ENCODE measurements at regions not wholly inside any gene's neighbourhood (a gene's known extent, or its start where the extent isn't known, plus 50 kb on each side); places are given as distances from the start of the nearest gene placed in this dataset.
"Not testable (repeated sequence)": the region's sequence is repeated elsewhere in the genome, so short reads cannot be mapped to it uniquely, and the experiment has no call there.

GRCh38 chr4:1583051-1583785, 100.9 kb downstream of the FAM53A start:
- no peaks in the 10 kb centered on the region for H3K36me3 ChIP-seq (ENCODE audit: control insufficient read depth in 1 of 2, insufficient read depth in 2 of 2, low read length in 2 of 2)
- H4K12ac ChIP-seq (ENCODE audit: low read depth, low read length), result no peak overlapping the region
- no peak overlapping the region for H2AK5ac ChIP-seq (ENCODE audit: low read length)
- H3K27ac ChIP-seq (ENCODE audit: low read depth, low read length), result no peak overlapping the region
- H2AFZ ChIP-seq (ENCODE audit: insufficient read depth, low read length, poor library complexity), result no peak overlapping the region
- no peak overlapping the region for H3K14ac ChIP-seq (ENCODE audit: low read length)
- H3K9ac ChIP-seq (ENCODE audit: low read length), result no peak overlapping the region
- H3K4me1 ChIP-seq (ENCODE audit: control insufficient read depth in 1 of 2, insufficient read depth in 2 of 2, low read length in 2 of 2), result peaks cover 5 to 8% of the 10 kb centered on the region in 2 experiments
- no peak overlapping the region for H4K91ac ChIP-seq (ENCODE audit: low read depth, low read length)
- H3K23ac ChIP-seq (ENCODE audit: low read length), result no peak overlapping the region
- H3K4me3 ChIP-seq (ENCODE audit: low read depth, low read length), result no peak overlapping the region
- peaks cover 2% of the 10 kb centered on the region for H3K79me1 ChIP-seq (ENCODE audit: low read length)
- no peak overlapping the region for H2BK120ac ChIP-seq (ENCODE audit: insufficient read depth, low read length, poor library complexity)
- H3K4me2 ChIP-seq (ENCODE audit: low read length), result no peak overlapping the region
- no peak overlapping the region for H3K4ac ChIP-seq (ENCODE audit: low read depth, low read length)
- H2BK12ac ChIP-seq (ENCODE audit: low read length), result no peak overlapping the region
- H3K18ac ChIP-seq (ENCODE audit: low read length), result no peak overlapping the region
- no peaks in the 10 kb centered on the region for H3K79me2 ChIP-seq (ENCODE audit: control insufficient read depth, insufficient read depth, low read length, poor library complexity)
- no CpG with 5 or more reads among the region's 15 CpGs for WGBS (ENCODE audit: extremely low coverage, insufficient coverage, insufficient read length)
- no peak overlapping the region for H4K8ac ChIP-seq (ENCODE audit: low read depth, low read length)
- H2BK5ac ChIP-seq (ENCODE audit: low read depth, low read length, poor library complexity), result no peak overlapping the region
- no peak for DNase-seq
- H3K9me3 ChIP-seq (ENCODE audit: insufficient read depth, low read depth, low read length), result peaks cover 15% of the 10 kb centered on the region
- peaks cover 9% of the 10 kb centered on the region for H3K27me3 ChIP-seq (ENCODE audit: insufficient read depth, low read length)

- H3K18ac ChIP-seq (ENCODE audit: low read length), result no peak overlapping the region
- WGBS (ENCODE audit: extremely low coverage, insufficient coverage, insufficient read length), result no CpG with 5 or more reads among the region's 15 CpGs
These were observed 101.9 kb downstream of the FAM53A start for GRCh38 chr4:1582227-1582626.

DNA sequence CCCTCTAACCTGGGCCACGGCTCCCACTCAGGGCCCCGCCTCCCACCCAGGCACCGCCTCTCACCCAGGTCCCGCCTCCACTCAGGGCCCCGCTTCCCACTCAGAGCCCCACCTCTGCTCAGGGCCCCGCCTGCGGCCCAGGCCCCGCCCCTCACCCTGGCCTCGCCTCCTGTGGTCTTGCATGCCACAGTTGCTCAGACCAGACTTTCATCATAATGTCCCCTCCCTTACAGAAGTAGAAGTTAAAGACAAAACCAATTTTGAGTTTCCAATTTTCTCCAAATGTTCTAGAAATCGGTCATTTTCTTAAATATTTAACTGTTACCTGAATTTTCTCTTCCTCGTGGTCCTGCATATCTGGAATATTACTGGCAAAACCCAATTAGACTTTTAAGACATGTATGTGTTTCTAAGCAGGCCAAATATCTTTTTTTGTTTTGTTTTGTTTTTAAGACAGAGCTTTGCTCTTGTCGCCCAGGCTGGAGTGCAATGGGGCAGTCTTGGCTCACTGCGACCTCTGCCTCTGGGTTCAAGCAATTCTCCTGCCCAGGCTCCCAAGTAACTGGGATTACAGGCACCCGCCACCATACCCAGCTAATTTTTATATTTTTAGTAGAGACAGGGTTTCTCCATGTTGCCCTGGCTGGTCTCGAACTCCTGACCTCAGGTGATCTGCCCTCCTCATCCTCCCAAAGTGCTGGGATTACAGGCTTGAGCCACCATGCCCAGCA, 102.8 kb downstream of the FAM53A start:
- not testable (repeated sequence) for H3K36me3 ChIP-seq (ENCODE audit: control insufficient read depth in 1 of 2, insufficient read depth in 2 of 2, low read length in 2 of 2); H3K4ac ChIP-seq (ENCODE audit: low read depth, low read length); H3K4me2 ChIP-seq (ENCODE audit: low read length); H3K27ac ChIP-seq (ENCODE audit: low read depth, low read length); H3K79me1 ChIP-seq (ENCODE audit: low read length); H4K8ac ChIP-seq (ENCODE audit: low read depth, low read length); H3K18ac ChIP-seq (ENCODE audit: low read length); H2AFZ ChIP-seq (ENCODE audit: insufficient read depth, low read length, poor library complexity); H2BK5ac ChIP-seq (ENCODE audit: low read depth, low read length, poor library complexity); H3K4me3 ChIP-seq (ENCODE audit: low read depth, low read length); H3K9ac ChIP-seq (ENCODE audit: low read length); H2AK5ac ChIP-seq (ENCODE audit: low read length); H3K23ac ChIP-seq (ENCODE audit: low read length); H3K14ac ChIP-seq (ENCODE audit: low read length); H3K4me1 ChIP-seq (ENCODE audit: control insufficient read depth in 1 of 2, insufficient read depth in 2 of 2, low read length in 2 of 2); H3K79me2 ChIP-seq (ENCODE audit: control insufficient read depth, insufficient read depth, low read length, poor library complexity); H2BK12ac ChIP-seq (ENCODE audit: low read length); H2BK120ac ChIP-seq (ENCODE audit: insufficient read depth, low read length, poor library complexity); H4K12ac ChIP-seq (ENCODE audit: low read depth, low read length); H4K91ac ChIP-seq (ENCODE audit: low read depth, low read length)
- WGBS (ENCODE audit: extremely low coverage, insufficient coverage, insufficient read length), result no CpG with 5 or more reads among the region's 15 CpGs
- peak; percentile 43 to 57 for DNase-seq
- Histone ChIP-seq H3K27me3 (ENCODE audit: insufficient read depth, low read length) (peaks cover 12% of the 10 kb centered on the region), H3K9me3 (ENCODE audit: insufficient read depth, low read depth, low read length) (peaks cover 16% of the 10 kb centered on the region)

More at GRCh38 chr4:1582227-1582626, 101.9 kb downstream of the FAM53A start:
- Histone ChIP-seq H2AK5ac (ENCODE audit: low read length) (no peak overlapping the region), H3K79me2 (ENCODE audit: control insufficient read depth, insufficient read depth, low read length, poor library complexity) (no peaks in the 10 kb centered on the region), H3K27me3 (ENCODE audit: insufficient read depth, low read length) (peaks cover 12% of the 10 kb centered on the region), H3K4me1 (ENCODE audit: control insufficient read depth in 1 of 2, insufficient read depth in 2 of 2, low read length in 2 of 2) (peaks cover 5 to 8% of the 10 kb centered on the region in 2 experiments), H3K9me3 (ENCODE audit: insufficient read depth, low read depth, low read length) (peaks cover 16% of the 10 kb centered on the region), H3K4ac (ENCODE audit: low read depth, low read length) (no peak overlapping the region), H3K4me2 (ENCODE audit: low read length) (no peak overlapping the region), H2AFZ (ENCODE audit: insufficient read depth, low read length, poor library complexity) (no peak overlapping the region), H3K79me1 (ENCODE audit: low read length) (peaks cover 2% of the 10 kb centered on the region), H2BK12ac (ENCODE audit: low read length) (no peak overlapping the region), H3K14ac (ENCODE audit: low read length) (no peak overlapping the region), H4K8ac (ENCODE audit: low read depth, low read length) (no peak overlapping the region), H2BK120ac (ENCODE audit: insufficient read depth, low read length, poor library complexity) (no peak overlapping the region), H3K23ac (ENCODE audit: low read length) (no peak overlapping the region), H4K12ac (ENCODE audit: low read depth, low read length) (no peak overlapping the region), H3K36me3 (ENCODE audit: control insufficient read depth in 1 of 2, insufficient read depth in 2 of 2, low read length in 2 of 2) (no peaks in the 10 kb centered on the region), H3K4me3 (ENCODE audit: low read depth, low read length) (no peak overlapping the region), H2BK5ac (ENCODE audit: low read depth, low read length, poor library complexity) (no peak overlapping the region), H4K91ac (ENCODE audit: low read depth, low read length) (no peak overlapping the region), H3K9ac (ENCODE audit: low read length) (no peak overlapping the region), H3K27ac (ENCODE audit: low read depth, low read length) (no peak overlapping the region)
- no peak for DNase-seq

DNA sequence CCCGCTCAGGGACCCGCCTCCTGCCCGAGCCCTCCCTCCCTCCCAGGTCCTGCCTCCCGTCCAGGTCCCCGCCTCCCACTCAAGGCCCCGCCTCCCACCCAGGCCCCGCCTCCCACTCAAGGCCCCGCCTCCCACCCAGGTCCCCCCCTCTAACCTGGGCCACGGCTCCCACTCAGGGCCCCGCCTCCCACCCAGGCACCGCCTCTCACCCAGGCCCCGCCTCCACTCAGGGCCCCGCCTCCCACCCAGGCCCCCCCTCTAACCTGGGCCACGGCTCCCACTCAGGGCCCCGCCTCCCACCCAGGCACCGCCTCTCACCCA, 103.5 kb downstream of the FAM53A start:
- not testable (repeated sequence) for H3K27ac ChIP-seq (ENCODE audit: low read depth, low read length); H3K4me1 ChIP-seq (ENCODE audit: control insufficient read depth in 1 of 2, insufficient read depth in 2 of 2, low read length in 2 of 2); DNase-seq; H3K23ac ChIP-seq (ENCODE audit: low read length); H3K36me3 ChIP-seq (ENCODE audit: control insufficient read depth in 1 of 2, insufficient read depth in 2 of 2, low read length in 2 of 2); H4K12ac ChIP-seq (ENCODE audit: low read depth, low read length); H2AK5ac ChIP-seq (ENCODE audit: low read length); H4K8ac ChIP-seq (ENCODE audit: low read depth, low read length); H2AFZ ChIP-seq (ENCODE audit: insufficient read depth, low read length, poor library complexity); H2BK120ac ChIP-seq (ENCODE audit: insufficient read depth, low read length, poor library complexity); H3K9ac ChIP-seq (ENCODE audit: low read length); H2BK5ac ChIP-seq (ENCODE audit: low read depth, low read length, poor library complexity); H3K4me2 ChIP-seq (ENCODE audit: low read length); H3K79me2 ChIP-seq (ENCODE audit: control insufficient read depth, insufficient read depth, low read length, poor library complexity); H3K14ac ChIP-seq (ENCODE audit: low read length); H3K4me3 ChIP-seq (ENCODE audit: low read depth, low read length); H2BK12ac ChIP-seq (ENCODE audit: low read length); H4K91ac ChIP-seq (ENCODE audit: low read depth, low read length); H3K4ac ChIP-seq (ENCODE audit: low read depth, low read length); H3K79me1 ChIP-seq (ENCODE audit: low read length); H3K18ac ChIP-seq (ENCODE audit: low read length)
- Histone ChIP-seq H3K27me3 (ENCODE audit: insufficient read depth, low read length) (peaks cover 12% of the 10 kb centered on the region), H3K9me3 (ENCODE audit: insufficient read depth, low read depth, low read length) (peaks cover 16% of the 10 kb centered on the region)
- no CpG with 5 or more reads among the region's 16 CpGs for WGBS (ENCODE audit: extremely low coverage, insufficient coverage, insufficient read length)
